ENCODE measurements at regions not wholly inside any gene's neighbourhood (a gene's known extent, or its start where the extent isn't known, plus 50 kb on each side); places are given as distances from the start of the nearest gene placed in this dataset.
"Not testable (repeated sequence)": the region's sequence is repeated elsewhere in the genome, so short reads cannot be mapped to it uniquely, and the experiment has no call there.

GRCh38 chr3:125697979-125698640 lies 102.8 kb upstream of the OSBPL11 start:
- CTCF ChIA-PET, result interaction anchor here (1.2 kb wide), 1 partner anchor 50 kb away, joined by 5 read pairs; no protein-coding TSS in a partner anchor
- intact Hi-C loops (cut with micrococcal nuclease; ENCODE audit: unreplicated experiment), result not testable (repeated sequence)

GRCh38 chr3:125715651-125716050 lies 120.4 kb upstream of the OSBPL11 start:
- BruUV-seq (replicated peaks), result no TSS peak
- Mint-ChIP-seq H3K27ac (ENCODE audit: unreplicated experiment) (no peak overlapping the region), H3K9me3 (ENCODE audit: low read depth, unreplicated experiment) (no peaks in the 10 kb centered on the region), H3K4me3 (ENCODE audit: low read depth, unreplicated experiment) (no peak overlapping the region), H3K27me3 (ENCODE audit: unreplicated experiment) (peaks cover 13% of the 10 kb centered on the region), H3K36me3 (ENCODE audit: insufficient read depth, unreplicated experiment) (peaks cover 5% of the 10 kb centered on the region), H3K4me1 (ENCODE audit: low read depth, unreplicated experiment) (no peaks in the 10 kb centered on the region)
- CTCF ChIA-PET, result no interaction called here
- intact Hi-C loops (cut with micrococcal nuclease; ENCODE audit: unreplicated experiment), result no loop called here
- no peak for DNase-seq
- no peak for TF ChIP-seq CTCF (IDR thresholded peaks at IDR 0.05; ENCODE audit: unreplicated experiment)

More at GRCh38 chr3:125697979-125698640, 102.8 kb upstream of the OSBPL11 start:
- H3K4me3 Mint-ChIP-seq (ENCODE audit: low read depth, unreplicated experiment), result peak overlapping the region; percentile 26
- not testable (repeated sequence) for H3K27me3 Mint-ChIP-seq (ENCODE audit: unreplicated experiment); BruUV-seq (replicated peaks); H3K27ac Mint-ChIP-seq (ENCODE audit: unreplicated experiment); H3K36me3 Mint-ChIP-seq (ENCODE audit: insufficient read depth, unreplicated experiment); H3K9me3 Mint-ChIP-seq (ENCODE audit: low read depth, unreplicated experiment)
- peak; percentile 40 for TF ChIP-seq CTCF (IDR thresholded peaks at IDR 0.05; ENCODE audit: unreplicated experiment)
- H3K4me1 Mint-ChIP-seq (ENCODE audit: low read depth, unreplicated experiment), result peaks cover 26% of the 10 kb centered on the region
- DNase-seq, result peak; percentile 81

GRCh38 chr3:125732151-125732550 lies 136.9 kb upstream of the OSBPL11 start:
- H3K27me3 Mint-ChIP-seq (ENCODE audit: unreplicated experiment), result peaks cover 67% of the 10 kb centered on the region
- H3K4me3 Mint-ChIP-seq (ENCODE audit: low read depth, unreplicated experiment); H3K27ac Mint-ChIP-seq (ENCODE audit: unreplicated experiment); H3K4me1 Mint-ChIP-seq (ENCODE audit: low read depth, unreplicated experiment); DNase-seq; intact Hi-C loops (cut with micrococcal nuclease; ENCODE audit: unreplicated experiment); H3K36me3 Mint-ChIP-seq (ENCODE audit: insufficient read depth, unreplicated experiment); BruUV-seq (replicated peaks); CTCF ChIA-PET; H3K9me3 Mint-ChIP-seq (ENCODE audit: low read depth, unreplicated experiment): not testable (repeated sequence)

- BruUV-seq (replicated peaks), result not testable (repeated sequence)
Observed at GRCh38 chr3:125741991-125742718, 146.9 kb upstream of the OSBPL11 start.

GRCh38 chr3:125742845-125743244 lies 147.5 kb upstream of the OSBPL11 start:
- H3K36me3 Mint-ChIP-seq (ENCODE audit: insufficient read depth, unreplicated experiment); H3K9me3 Mint-ChIP-seq (ENCODE audit: low read depth, unreplicated experiment); H3K4me3 Mint-ChIP-seq (ENCODE audit: low read depth, unreplicated experiment); intact Hi-C loops (cut with micrococcal nuclease; ENCODE audit: unreplicated experiment); H3K27me3 Mint-ChIP-seq (ENCODE audit: unreplicated experiment); CTCF ChIA-PET; BruUV-seq (replicated peaks); H3K27ac Mint-ChIP-seq (ENCODE audit: unreplicated experiment): not testable (repeated sequence)
- peaks cover 18% of the 10 kb centered on the region for H3K4me1 Mint-ChIP-seq (ENCODE audit: low read depth, unreplicated experiment)
- peak; percentile 64 for DNase-seq

More at GRCh38 chr3:125741991-125742718, 146.9 kb upstream of the OSBPL11 start:
- H3K27me3 Mint-ChIP-seq (ENCODE audit: unreplicated experiment); CTCF ChIA-PET; intact Hi-C loops (cut with micrococcal nuclease; ENCODE audit: unreplicated experiment); H3K9me3 Mint-ChIP-seq (ENCODE audit: low read depth, unreplicated experiment); H3K36me3 Mint-ChIP-seq (ENCODE audit: insufficient read depth, unreplicated experiment); H3K4me3 Mint-ChIP-seq (ENCODE audit: low read depth, unreplicated experiment); H3K27ac Mint-ChIP-seq (ENCODE audit: unreplicated experiment): not testable (repeated sequence)
- H3K4me1 Mint-ChIP-seq (ENCODE audit: low read depth, unreplicated experiment), result peaks cover 18% of the 10 kb centered on the region
- DNase-seq, result peak; percentile 44

GRCh38 chr3:125757050-125757449 lies 161.8 kb upstream of the OSBPL11 start:
- peaks cover 43% of the 10 kb centered on the region for H3K27me3 Mint-ChIP-seq (ENCODE audit: unreplicated experiment)
- intact Hi-C loops (cut with micrococcal nuclease; ENCODE audit: unreplicated experiment); H3K9me3 Mint-ChIP-seq (ENCODE audit: low read depth, unreplicated experiment); DNase-seq; H3K36me3 Mint-ChIP-seq (ENCODE audit: insufficient read depth, unreplicated experiment); H3K4me1 Mint-ChIP-seq (ENCODE audit: low read depth, unreplicated experiment); H3K27ac Mint-ChIP-seq (ENCODE audit: unreplicated experiment); H3K4me3 Mint-ChIP-seq (ENCODE audit: low read depth, unreplicated experiment); CTCF ChIA-PET; BruUV-seq (replicated peaks): not testable (repeated sequence)

GRCh38 chr3:125758641-125759130 lies 163.4 kb upstream of the OSBPL11 start:
- H3K27ac Mint-ChIP-seq (ENCODE audit: unreplicated experiment); intact Hi-C loops (cut with micrococcal nuclease; ENCODE audit: unreplicated experiment); H3K36me3 Mint-ChIP-seq (ENCODE audit: insufficient read depth, unreplicated experiment); H3K9me3 Mint-ChIP-seq (ENCODE audit: low read depth, unreplicated experiment); BruUV-seq (replicated peaks); H3K4me1 Mint-ChIP-seq (ENCODE audit: low read depth, unreplicated experiment); DNase-seq; H3K4me3 Mint-ChIP-seq (ENCODE audit: low read depth, unreplicated experiment): not testable (repeated sequence)
- CTCF ChIA-PET, result interaction anchor here (0.6 kb wide), 1 partner anchor 419 kb away, joined by 11 read pairs; no protein-coding TSS in a partner anchor
- peaks cover 56% of the 10 kb centered on the region for H3K27me3 Mint-ChIP-seq (ENCODE audit: unreplicated experiment)

GRCh38 chr3:125762601-125763000 lies 167.3 kb upstream of the OSBPL11 start:
- intact Hi-C loops (cut with micrococcal nuclease; ENCODE audit: unreplicated experiment); BruUV-seq (replicated peaks); H3K4me3 Mint-ChIP-seq (ENCODE audit: low read depth, unreplicated experiment); H3K27ac Mint-ChIP-seq (ENCODE audit: unreplicated experiment); H3K9me3 Mint-ChIP-seq (ENCODE audit: low read depth, unreplicated experiment); DNase-seq; CTCF ChIA-PET: not testable (repeated sequence)
- Mint-ChIP-seq H3K4me1 (ENCODE audit: low read depth, unreplicated experiment) (peaks cover 10% of the 10 kb centered on the region), H3K27me3 (ENCODE audit: unreplicated experiment) (peaks cover 91% of the 10 kb centered on the region), H3K36me3 (ENCODE audit: insufficient read depth, unreplicated experiment) (peaks cover 14% of the 10 kb centered on the region)
